Esophagus squamous epithelium (tissue), 5 donors: ENCODE measurements at regions not wholly inside any gene's neighbourhood (a gene's known extent, or its start where the extent isn't known, plus 50 kb on each side); places are given as distances from the start of the nearest gene placed in this dataset.

ENCODE experiments used
- DNase-seq: peaks from one replicate; lab custom pipeline; 2025; lab: John Stamatoyannopoulos, UW
- H3K27ac ChIP-seq, 4 donors: fragments of 200-600 bp; sonication (generic); one replicate each; pipeline ENCODE4 v1.5.1; 2016 to 2019; ENCODE audit warnings: mild to moderate bottlenecking in 1 of 4
- H3K27me3 ChIP-seq, 4 donors: fragments of 200-600 bp; sonication (generic); 1 replicate in 3 of 4; 2 replicates in 1 of 4; pipeline versions ENCODE4 v1.5.1 to v1.6.0; 2017 to 2021; ENCODE audit warnings: antibody characterized with exemption in 1 of 4
- H3K36me3 ChIP-seq, 3 donors: fragments of 200-600 bp; sonication (generic); one replicate each; pipeline ENCODE4 v1.5.1; 2016 to 2019
- H3K4me1 ChIP-seq, 3 donors: fragments of 200-600 bp; sonication (generic); one replicate each; pipeline ENCODE4 v1.5.1; 2017 to 2019
- H3K4me3 ChIP-seq, 4 donors: fragments of 200-600 bp; sonication (generic); 1 replicate in 3 of 4; 2 replicates in 1 of 4; pipeline ENCODE4 v1.5.1; 2016 to 2019; ENCODE audit warnings: mild to moderate bottlenecking in 2 of 4, moderate library complexity in 1 of 4
- H3K9me3 ChIP-seq, 3 donors: fragments of 200-600 bp; sonication (generic); one replicate each; pipeline ENCODE4 v1.5.1; 2016 to 2019
- CTCF ChIP-seq, 6 experiments: fragments of 450-650 bp in 4 of 6; fragments of 200-600 bp in 2 of 6; sonication (generic) in 2 of 6; IDR thresholded peaks; one replicate each; pipeline ENCODE4 v1.5.1; 2016 to 2019; ENCODE audit warnings: antibody characterized with exemption in 6 of 6, mild to moderate bottlenecking in 4 of 6, moderate library complexity in 4 of 6
- POLR2A ChIP-seq, 4 donors: fragments of 450-650 bp; IDR thresholded peaks; one replicate each; pipeline ENCODE4 v1.6.1; 2017; ENCODE audit warnings: antibody characterized with exemption in 4 of 4, mild to moderate bottlenecking in 4 of 4, moderate library complexity in 3 of 4
- WGBS, 2 donors: methylation state at CpG; one replicate each; pipeline ENCODE4 v1.1.5; 2018; 5-methylcytosine and 5-hydroxymethylcytosine counted together
- intact Hi-C: fragments of 100-400 bp; cut with DNase I; formaldehyde crosslinking; loops from one replicate; pipeline ENCODE4 v1.15.0; 2022
- donor health status: DM: yes; HTN: yes; CAD: no.

- H3K9me3 ChIP-seq: no peaks in the 10 kb centered on the region
- no peaks in the 10 kb centered on the region for H3K27me3 ChIP-seq
- no peak for DNase-seq
- H3K4me1 ChIP-seq: no peaks in the 10 kb centered on the region
- H3K27ac ChIP-seq: no peak overlapping the region
- H3K4me3 ChIP-seq: no peak overlapping the region
- H3K36me3 ChIP-seq: no peaks in the 10 kb centered on the region
- TF ChIP-seq CTCF (IDR thresholded peaks at IDR 0.05) (no peak), POLR2A (IDR thresholded peaks at IDR 0.05) (no peak)
- WGBS, 2 donors: 59 to 65% methylated on average over 4 of the region's 4 CpGs
- intact Hi-C loops: no loop called here
Observed at GRCh38 chr6:86723729-86724128, 213.6 kb upstream of the HTR1E start.

- H3K27me3 ChIP-seq: no peaks in the 10 kb centered on the region
- WGBS, 2 donors: 46 to 57% methylated on average over 3 of the region's 3 CpGs
- intact Hi-C loops: no loop called here
- no peak overlapping the region for H3K27ac ChIP-seq
- DNase-seq: no peak
- H3K4me3 ChIP-seq: no peak overlapping the region
- H3K4me1 ChIP-seq: no peaks in the 10 kb centered on the region
- no peaks in the 10 kb centered on the region for H3K36me3 ChIP-seq
- H3K9me3 ChIP-seq: no peaks in the 10 kb centered on the region
- TF ChIP-seq CTCF (IDR thresholded peaks at IDR 0.05) (no peak), POLR2A (IDR thresholded peaks at IDR 0.05) (no peak)
Observed at GRCh38 chr6:86723151-86723550, 214.2 kb upstream of the HTR1E start.

- H3K27ac ChIP-seq: no peak overlapping the region
- H3K36me3 ChIP-seq: no peaks in the 10 kb centered on the region
- intact Hi-C loops: no loop called here
- no peaks in the 10 kb centered on the region for H3K9me3 ChIP-seq
- H3K4me3 ChIP-seq: no peak overlapping the region
- TF ChIP-seq CTCF (IDR thresholded peaks at IDR 0.05): no peak
- TF ChIP-seq POLR2A (IDR thresholded peaks at IDR 0.05): no peak
- H3K27me3 ChIP-seq: no peaks in the 10 kb centered on the region
- H3K4me1 ChIP-seq: no peaks in the 10 kb centered on the region
- DNase-seq: no peak
Observed at GRCh38 chr6:86722131-86722530, 215.2 kb upstream of the HTR1E start.

- H3K4me3 ChIP-seq: no peak overlapping the region
- H3K4me1 ChIP-seq: no peaks in the 10 kb centered on the region
- TF ChIP-seq CTCF (IDR thresholded peaks at IDR 0.05): no peak
- TF ChIP-seq POLR2A (IDR thresholded peaks at IDR 0.05): no peak
- H3K9me3 ChIP-seq: no peaks in the 10 kb centered on the region
- 22 to 38% methylated on average over 3 of the region's 3 CpGs for WGBS, 2 donors
- no peak overlapping the region for H3K27ac ChIP-seq
- no peak for DNase-seq
- no peaks in the 10 kb centered on the region for H3K36me3 ChIP-seq
- no peaks in the 10 kb centered on the region for H3K27me3 ChIP-seq
- intact Hi-C loops: no loop called here
Observed at GRCh38 chr6:86715676-86716075, 221.7 kb upstream of the HTR1E start.

DNA sequence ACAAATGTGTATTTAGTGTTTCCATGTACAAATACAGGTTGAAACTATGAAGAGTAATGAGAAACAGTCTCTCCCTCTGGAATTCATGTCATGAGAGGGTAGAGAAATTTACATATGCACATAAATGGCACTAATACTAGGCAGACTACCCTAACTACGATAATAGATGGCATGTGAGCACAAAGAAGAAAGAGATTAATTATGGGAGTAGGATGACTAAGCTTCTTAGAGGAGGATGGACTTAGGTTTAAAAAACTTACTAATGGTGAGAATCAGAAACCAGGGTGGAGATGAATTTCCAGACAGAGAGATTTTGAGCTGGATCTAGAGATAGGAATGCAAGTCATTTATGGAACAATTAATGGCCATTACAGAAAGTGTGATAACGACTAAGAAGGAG, 225.3 kb upstream of the HTR1E start:
- Histone ChIP-seq H3K27me3 (no peaks in the 10 kb centered on the region), H3K36me3 (no peaks in the 10 kb centered on the region), H3K9me3 (no peaks in the 10 kb centered on the region), H3K4me1 (no peaks in the 10 kb centered on the region), H3K27ac (no peak overlapping the region), H3K4me3 (no peak overlapping the region)
- 12 to 17% methylated on average over 2 of the region's 2 CpGs for WGBS, 2 donors
- intact Hi-C loops: no loop called here
- DNase-seq: no peak
- no peak for TF ChIP-seq POLR2A (IDR thresholded peaks at IDR 0.05)
- no peak for TF ChIP-seq CTCF (IDR thresholded peaks at IDR 0.05)
